GM12878 (cell line): ENCODE measurements at regions not wholly inside any gene's neighbourhood (a gene's known extent, or its start where the extent isn't known, plus 50 kb on each side); places are given as distances from the start of the nearest gene placed in this dataset.

Experiments
- ATAC-seq: fragments of 200-7000 bp; cut with Tn5 transposase; 3 replicates; pipeline ENCODE4 v1.9.1; 2020; ENCODE audit warnings: mild to moderate bottlenecking, moderate library complexity
- BruUV-seq: library from RNA; stranded (reverse); fragments of 400-500 nt; replicated peaks from 2 replicates; lab custom pipeline; 2021; lab: Mats Ljungman, UMichigan
- CTCF ChIA-PET: fragments of 300-600 bp; sonication (Branson Sonifier 250); formaldehyde crosslinking; extraction: SDS; loops from one replicate; lab custom pipeline; 2021; ENCODE audit warnings: inconsistent platforms; lab: Yijun Ruan, JAX
- POLR2A ChIA-PET: fragments of 350-600 bp; formaldehyde crosslinking; extraction: SDS; loops from one replicate; lab custom pipeline; 2021; ENCODE audit warnings: inconsistent platforms; lab: Charles Lee
- RAD21 ChIA-PET: fragments of 300-600 bp; sonication (Branson Sonifier 250); formaldehyde crosslinking; loops from one replicate; lab custom pipeline; 2023; ENCODE audit warnings: antibody characterized with exemption; ENCODE audit not compliant: unreplicated experiment; lab: Charles Lee
- SMC1A ChIA-PET: fragments of 300-600 bp; sonication (Branson Sonifier 250); formaldehyde crosslinking; loops from one replicate; lab custom pipeline; 2023; ENCODE audit not compliant: unreplicated experiment, uncharacterized antibody; lab: Charles Lee
- DNase-seq: peaks from one replicate; pipeline ENCODE4 v3.0.0-alpha.2; 2011; ENCODE audit warnings: low read depth, low spot score
- FAIRE-seq: peaks from 3 replicates; lab custom pipeline; 2011; peaks lifted over from hg19 to GRCh38; lab: Jason Lieb, UNC
- H2AFZ ChIP-seq: 2 replicates; pipeline ENCODE4 v1.6.0; 2011; ENCODE audit warnings: low read depth, low read length, control low read depth; ENCODE audit not compliant: control insufficient read depth
- H3K27ac ChIP-seq: 2 replicates; pipeline ENCODE4 v1.5.1; 2011; ENCODE audit warnings: control low read depth; ENCODE audit not compliant: control insufficient read depth, insufficient read depth
- H3K27me3 ChIP-seq, 2 experiments: replicated peaks in 1 of 2; 2 replicates each; pipeline versions ENCODE4 v1.6.0 to v1.6.1; 2011; ENCODE audit warnings: low read length in 1 of 2; ENCODE audit not compliant: control insufficient read depth in 2 of 2, insufficient read depth in 2 of 2
- H3K36me3 ChIP-seq, 2 experiments: 2 replicates each; pipeline ENCODE4 v1.5.1; 2011; ENCODE audit warnings: low read length in 1 of 2; ENCODE audit not compliant: control insufficient read depth in 2 of 2, insufficient read depth in 2 of 2
- H3K4me1 ChIP-seq: 2 replicates; pipeline ENCODE4 v1.6.1; 2011; ENCODE audit warnings: mild to moderate bottlenecking, low read length, moderate library complexity, mixed read lengths; ENCODE audit not compliant: control insufficient read depth, insufficient read depth
- H3K4me2 ChIP-seq: 2 replicates; pipeline ENCODE4 v1.6.0; 2011; ENCODE audit warnings: control low read depth; ENCODE audit not compliant: control insufficient read depth, insufficient read depth
- H3K4me3 ChIP-seq: fragments of 200-600 bp; sonication (generic); 2 replicates; pipeline ENCODE4 v1.5.1; 2016
- H3K79me2 ChIP-seq: 2 replicates; pipeline ENCODE4 v1.6.0; 2011; ENCODE audit warnings: low read length; ENCODE audit not compliant: control insufficient read depth, insufficient read depth
- H3K9ac ChIP-seq: 2 replicates; pipeline ENCODE4 v1.8.0; 2011; ENCODE audit warnings: low read length, control low read depth, mixed read lengths; ENCODE audit not compliant: control insufficient read depth, insufficient read depth
- H3K9me3 ChIP-seq: replicated peaks from 3 replicates; pipeline ENCODE4 v1.5.1; 2011; ENCODE audit warnings: mild to moderate bottlenecking, low read length; ENCODE audit not compliant: control insufficient read depth, insufficient read depth
- H4K20me1 ChIP-seq: 2 replicates; pipeline ENCODE4 v1.6.0; 2011; ENCODE audit not compliant: control insufficient read depth, insufficient read depth
- BCL11A ChIP-seq: IDR thresholded peaks from 2 replicates; pipeline ENCODE4 v1.6.1; 2011; ENCODE audit warnings: low read depth, low read length
- BHLHE40 ChIP-seq, 2 experiments: fragments of 450-650 bp in 1 of 2; IDR thresholded peaks; 2 replicates each; pipeline ENCODE4 v1.6.1; 2011 to 2017; ENCODE audit warnings: low read depth in 2 of 2, borderline replicate concordance in 1 of 2, improper control_type of control experiment in 1 of 2, low read length in 1 of 2, mild to moderate bottlenecking in 1 of 2
- CEBPB ChIP-seq, 2 experiments: fragments of 150-350 bp in 1 of 2; IDR thresholded peaks; 2 replicates each; pipeline ENCODE4 v1.6.1; 2012 to 2014; ENCODE audit warnings: low read depth in 2 of 2, low read length in 2 of 2, borderline replicate concordance in 1 of 2, inconsistent platforms in 1 of 2
- HDAC2 ChIP-seq: fragments of 200-600 bp; sonication (generic); IDR thresholded peaks from 2 replicates; pipeline ENCODE4 v1.6.1; 2017
- MEF2A ChIP-seq: IDR thresholded peaks from 2 replicates; pipeline ENCODE4 v1.6.1; 2011; ENCODE audit warnings: low read depth, mild to moderate bottlenecking, low read length, moderate library complexity; ENCODE audit not compliant: insufficient read depth
- MYB ChIP-seq: fragments of 150-350 bp; IDR thresholded peaks from 2 replicates; pipeline ENCODE4 v1.6.1; 2014; ENCODE audit warnings: mild to moderate bottlenecking, low read depth, low read length, borderline replicate concordance
- NFYA ChIP-seq: IDR thresholded peaks from 2 replicates; pipeline ENCODE4 v1.6.1; 2011; ENCODE audit warnings: low read depth, mild to moderate bottlenecking, low read length, improper control_type of control experiment, borderline replicate concordance
- POLR2A ChIP-seq: IDR thresholded peaks from 2 replicates; pipeline ENCODE4 v1.6.1; 2011; ENCODE audit warnings: low read depth, mild to moderate bottlenecking, low read length
- RAD51 ChIP-seq: fragments of 450-650 bp; IDR thresholded peaks from 2 replicates; pipeline ENCODE4 v1.6.1; 2016; ENCODE audit warnings: moderate library complexity, mild to moderate bottlenecking, inconsistent platforms
- RELA ChIP-seq: fragments of 450-650 bp; IDR thresholded peaks from 2 replicates; pipeline ENCODE4 v1.8.0; 2014; ENCODE audit warnings: borderline replicate concordance; ENCODE audit not compliant: partially characterized antibody
- SREBF1 ChIP-seq: IDR thresholded peaks from 2 replicates; pipeline ENCODE4 v1.6.1; 2012; ENCODE audit warnings: mild to moderate bottlenecking, low read length
- SUPT20H ChIP-seq: IDR thresholded peaks from 2 replicates; pipeline ENCODE4 v1.6.1; 2011; ENCODE audit warnings: low read depth, mild to moderate bottlenecking, low read length, moderate library complexity, borderline replicate concordance; ENCODE audit not compliant: control insufficient read depth
- SUZ12 ChIP-seq: fragments of 200-600 bp; sonication (generic); IDR thresholded peaks from one replicate; pipeline ENCODE4 v1.6.1; 2018; ENCODE audit warnings: antibody characterized with exemption, mild to moderate bottlenecking; ENCODE audit not compliant: unreplicated experiment
- TCF12 ChIP-seq: IDR thresholded peaks from 2 replicates; pipeline ENCODE4 v1.6.1; 2011; ENCODE audit warnings: low read depth, mild to moderate bottlenecking, low read length
- TCF3 ChIP-seq: IDR thresholded peaks from 2 replicates; pipeline ENCODE4 v1.6.1; 2012; ENCODE audit warnings: low read depth, mild to moderate bottlenecking, low read length, borderline replicate concordance; ENCODE audit not compliant: insufficient read depth
- USF1 ChIP-seq: IDR thresholded peaks from 2 replicates; pipeline ENCODE4 v1.6.1; 2011; ENCODE audit warnings: borderline replicate concordance, low read depth, mild to moderate bottlenecking, moderate library complexity, mixed read lengths, low read length; ENCODE audit not compliant: insufficient read depth; ENCODE audit errors: extremely low read length
- YY1 ChIP-seq: IDR thresholded peaks from 2 replicates; pipeline ENCODE4 v1.6.1; 2011; ENCODE audit warnings: low read depth, mild to moderate bottlenecking, low read length
- ZNF384 ChIP-seq: IDR thresholded peaks from 2 replicates; pipeline ENCODE4 v1.6.1; 2012; ENCODE audit warnings: low read depth, mild to moderate bottlenecking, low read length, improper control_type of control experiment, borderline replicate concordance
- WGBS: methylation state at CpG from one replicate; pipeline ENCODE4 v1.1.6; 2016; ENCODE audit warnings: low lambda C conversion rate; ENCODE audit not compliant: insufficient replicate concordance, insufficient coverage; ENCODE audit errors: missing lambda C conversion rate; 5-methylcytosine and 5-hydroxymethylcytosine counted together
- in situ Hi-C: fragments of 300-500 bp; cut with MboI; formaldehyde crosslinking; loops from 9 replicates; pipeline ENCODE4 v1.14.3; 2018; ENCODE audit warnings: mixed read lengths
- intact Hi-C: fragments of 100-400 bp; cut with micrococcal nuclease; formaldehyde crosslinking; loops from one replicate; pipeline ENCODE4 v1.14.2; 2022; ENCODE audit not compliant: unreplicated experiment
- TF ChIP-seq, protein P1 (sequence below): fragments of 450-650 bp; IDR thresholded peaks from 2 replicates; pipeline ENCODE4 v1.6.1; 2017; ENCODE audit warnings: antibody characterized with exemption, mild to moderate bottlenecking, moderate library complexity

GRCh38 chr1:37237948-37238347, 203.6 kb upstream of the GRIK3 start (continued):
- TF ChIP-seq, protein P1, sequence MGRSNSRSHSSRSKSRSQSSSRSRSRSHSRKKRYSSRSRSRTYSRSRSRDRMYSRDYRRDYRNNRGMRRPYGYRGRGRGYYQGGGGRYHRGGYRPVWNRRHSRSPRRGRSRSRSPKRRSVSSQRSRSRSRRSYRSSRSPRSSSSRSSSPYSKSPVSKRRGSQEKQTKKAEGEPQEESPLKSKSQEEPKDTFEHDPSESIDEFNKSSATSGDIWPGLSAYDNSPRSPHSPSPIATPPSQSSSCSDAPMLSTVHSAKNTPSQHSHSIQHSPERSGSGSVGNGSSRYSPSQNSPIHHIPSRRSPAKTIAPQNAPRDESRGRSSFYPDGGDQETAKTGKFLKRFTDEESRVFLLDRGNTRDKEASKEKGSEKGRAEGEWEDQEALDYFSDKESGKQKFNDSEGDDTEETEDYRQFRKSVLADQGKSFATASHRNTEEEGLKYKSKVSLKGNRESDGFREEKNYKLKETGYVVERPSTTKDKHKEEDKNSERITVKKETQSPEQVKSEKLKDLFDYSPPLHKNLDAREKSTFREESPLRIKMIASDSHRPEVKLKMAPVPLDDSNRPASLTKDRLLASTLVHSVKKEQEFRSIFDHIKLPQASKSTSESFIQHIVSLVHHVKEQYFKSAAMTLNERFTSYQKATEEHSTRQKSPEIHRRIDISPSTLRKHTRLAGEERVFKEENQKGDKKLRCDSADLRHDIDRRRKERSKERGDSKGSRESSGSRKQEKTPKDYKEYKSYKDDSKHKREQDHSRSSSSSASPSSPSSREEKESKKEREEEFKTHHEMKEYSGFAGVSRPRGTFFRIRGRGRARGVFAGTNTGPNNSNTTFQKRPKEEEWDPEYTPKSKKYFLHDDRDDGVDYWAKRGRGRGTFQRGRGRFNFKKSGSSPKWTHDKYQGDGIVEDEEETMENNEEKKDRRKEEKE = no peak
- no peak for TF ChIP-seq BHLHE40 (IDR thresholded peaks at IDR 0.05; ENCODE audit: borderline replicate concordance in 1 of 2, low read depth in 2 of 2, low read length in 1 of 2)
- TF ChIP-seq MYB = no peak
- TF ChIP-seq SUPT20H = no peak
- TF ChIP-seq TCF3 = no peak

DNA sequence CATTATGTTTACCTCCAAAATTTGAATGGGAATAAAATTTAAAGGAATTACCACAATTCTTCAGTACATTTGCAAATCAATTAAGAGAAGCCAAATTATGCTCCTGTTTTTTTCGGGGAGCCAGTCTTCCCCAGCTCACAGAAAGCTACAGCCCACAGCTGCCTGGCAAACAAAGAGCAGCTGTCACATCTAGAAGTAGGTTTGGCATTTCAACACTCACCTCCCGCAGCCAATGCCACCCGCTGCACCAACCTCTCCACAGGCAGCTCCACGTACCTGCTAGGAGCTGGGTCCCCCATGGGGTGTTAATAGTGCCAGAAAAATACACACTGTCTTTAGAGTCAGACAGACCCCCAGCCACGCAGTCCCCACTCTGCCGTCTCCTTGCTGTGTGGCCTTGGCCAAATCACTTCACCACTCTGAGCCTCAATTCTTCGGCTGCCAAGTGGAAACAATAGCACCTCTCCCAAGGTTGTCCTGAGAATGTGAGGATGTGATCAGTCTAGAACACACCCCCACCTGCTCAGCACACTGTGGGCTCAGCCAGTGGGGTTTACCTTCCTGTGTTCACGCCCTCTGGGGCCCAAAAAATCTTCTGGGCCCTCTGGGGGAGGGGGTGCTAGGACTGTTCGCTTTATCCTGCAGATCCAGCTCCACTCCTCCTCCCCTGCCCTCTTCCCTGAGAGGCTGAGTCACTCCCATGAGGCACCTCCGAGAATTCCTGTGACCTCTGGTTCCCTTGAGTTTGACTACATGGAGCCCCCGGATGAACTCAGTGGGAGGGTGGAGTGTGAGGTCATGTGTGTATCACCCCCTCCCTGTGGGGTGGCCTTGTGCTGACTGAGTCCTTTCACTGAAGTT, 204.3 kb upstream of the GRIK3 start:
- in situ Hi-C loops = no loop called here
- Histone ChIP-seq H3K36me3 (no peaks in the 10 kb centered on the region), H3K9me3 (no peaks in the 10 kb centered on the region), H2AFZ (no peak overlapping the region), H3K4me2 (no peak overlapping the region), H3K27me3 (peaks cover under 1 to 4% of the 10 kb centered on the region in 2 experiments; a peak in 2 of 4 replicates), H3K4me3 (no peak overlapping the region), H3K79me2 (no peaks in the 10 kb centered on the region), H3K4me1 (0 out of 2 replicates have a peak, but pooled peaks cover 3% of the 10 kb centered on the region), H4K20me1 (no peaks in the 10 kb centered on the region; the same call in 1 of the 2 replicates), H3K9ac (no peak overlapping the region), H3K27ac (no peak overlapping the region)
- ChIA-PET SMC1A (no interaction called here), RAD21 (no interaction called here), CTCF (no interaction called here), POLR2A (no interaction called here)
- no TSS peak for BruUV-seq
- ATAC-seq (no peak), DNase-seq (no peak), FAIRE-seq (no peak)
- TF ChIP-seq CEBPB (IDR thresholded peaks at IDR 0.05; ENCODE audit: borderline replicate concordance in 1 of 2, low read depth in 2 of 2, low read length in 2 of 2) (no peak), BCL11A (no peak), RAD51 (no peak), POLR2A (no peak), HDAC2 (no peak), NFYA (no peak), SUZ12 (no peak), MEF2A (no peak), SREBF1 (no peak), ZNF384 (no peak), YY1 (no peak), RELA (no peak), TCF12 (no peak), USF1 (no peak)
- intact Hi-C loops = no loop called here
- WGBS = 11% methylated on average over 11 of the region's 11 CpGs
